Kidney (tissue), 13 donors: ENCODE measurements at regions not wholly inside any gene's neighbourhood (a gene's known extent, or its start where the extent isn't known, plus 50 kb on each side); places are given as distances from the start of the nearest gene placed in this dataset.

Experiments used
- DNase-seq, 5 donors: peaks; one replicate each; pipeline ENCODE4 v3.0.0-alpha.2; 2013 to 2020
- FAIRE-seq: peaks from 2 replicates; lab custom pipeline; 2012; peaks lifted over from hg19 to GRCh38; lab: Jason Lieb, UNC
- H3K27ac ChIP-seq, 2 donors: one replicate each; pipeline ENCODE4 v1.7.0; 2013; ENCODE audit warnings: low read depth in 2 of 2, low read length in 2 of 2, inconsistent platforms in 1 of 2
- H3K27me3 ChIP-seq: one replicate; pipeline ENCODE4 v1.7.1; 2013; ENCODE audit warnings: low read length, inconsistent platforms; ENCODE audit not compliant: control insufficient read depth, insufficient read depth
- H3K36me3 ChIP-seq, 3 donors: one replicate each; pipeline versions ENCODE4 v1.7.0 to v1.7.1; 2013; ENCODE audit warnings: low read length in 3 of 3, control low read depth in 1 of 3, inconsistent platforms in 1 of 3; ENCODE audit not compliant: insufficient read depth in 3 of 3, control insufficient read depth in 2 of 3
- H3K4me1 ChIP-seq, 3 donors: one replicate each; pipeline versions ENCODE4 v1.7.0 to v1.7.1; 2013; ENCODE audit warnings: low read length in 3 of 3, inconsistent platforms in 1 of 3, low read depth in 1 of 3; ENCODE audit not compliant: control insufficient read depth in 2 of 3, insufficient read depth in 2 of 3
- H3K4me3 ChIP-seq, 3 donors: one replicate each; pipeline versions ENCODE4 v1.7.0 to v1.8.1; 2013; ENCODE audit warnings: low read length in 3 of 3, control low read depth in 1 of 3, inconsistent platforms in 1 of 3
- H3K9ac ChIP-seq, 3 donors: one replicate each; pipeline versions ENCODE4 v1.7.0 to v1.7.1; 2013; ENCODE audit warnings: low read length in 3 of 3, control low read depth in 1 of 3, inconsistent platforms in 1 of 3
- H3K9me3 ChIP-seq, 3 donors: one replicate each; pipeline versions ENCODE4 v1.7.0 to v1.7.1; 2013; ENCODE audit warnings: low read length in 3 of 3, control low read depth in 1 of 3, inconsistent platforms in 1 of 3; ENCODE audit not compliant: control insufficient read depth in 2 of 3, insufficient read depth in 1 of 3
- CTCF ChIP-seq: IDR thresholded peaks from 3 replicates; pipeline ENCODE4 v1.5.1; 2012; ENCODE audit warnings: mild to moderate bottlenecking, moderate library complexity, borderline replicate concordance; ENCODE audit not compliant: insufficient read depth; ENCODE audit errors: extremely low read depth
- intact Hi-C: fragments of 100-400 bp; cut with DNase I; formaldehyde crosslinking; loops from one replicate; pipeline ENCODE4 v1.11.1; 2022
- donor health status: control.
- donor health status: control.
- donor health status: control.
- donor health status: control.
- donor health status: control.
- donor health status: DM: yes; HTN: yes; CAD: no.
- donor health status: Normal renal cell carcinoma (clear cell type).

DNA sequence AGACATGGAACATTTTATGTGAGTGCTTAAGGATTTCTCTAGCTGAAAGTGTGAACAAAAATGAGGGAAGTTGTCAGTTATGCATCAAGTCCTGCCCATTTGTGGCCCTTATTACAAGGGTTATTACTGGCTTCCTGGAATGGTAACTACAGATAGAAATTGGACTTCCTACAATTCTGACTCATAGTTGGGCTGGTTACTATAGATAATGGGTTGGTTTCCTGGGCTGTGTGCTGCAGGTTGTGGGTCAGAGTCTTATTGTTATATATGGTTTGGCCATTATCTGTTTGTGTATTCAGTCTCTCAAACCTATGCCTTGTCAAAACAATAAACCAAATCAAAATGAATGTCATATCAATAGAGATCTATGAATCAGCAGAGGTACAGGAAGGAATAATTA, 313.7 kb downstream of the ADAMTS20 start:
- no peak overlapping the region for H3K9ac ChIP-seq
- DNase-seq (no peak), FAIRE-seq (no peak)
- no peaks in the 10 kb centered on the region for H3K36me3 ChIP-seq
- intact Hi-C loops, result no loop called here
- no peaks in the 10 kb centered on the region for H3K4me1 ChIP-seq
- H3K9me3 ChIP-seq, result no peaks in the 10 kb centered on the region
- H3K4me3 ChIP-seq, result no peak overlapping the region
- H3K27me3 ChIP-seq, result no peaks in the 10 kb centered on the region
- H3K27ac ChIP-seq, result no peak overlapping the region
- TF ChIP-seq CTCF, result no peak

GRCh38 chr12:43237238-43237879, 314.6 kb downstream of the ADAMTS20 start:
- Histone ChIP-seq H3K9me3 (no peaks in the 10 kb centered on the region), H3K4me1 (no peaks in the 10 kb centered on the region), H3K9ac (no peak overlapping the region), H3K27me3 (no peaks in the 10 kb centered on the region), H3K27ac (no peak overlapping the region), H3K36me3 (no peaks in the 10 kb centered on the region), H3K4me3 (no peak overlapping the region)
- TF ChIP-seq CTCF, result no peak
- DNase-seq (no peak), FAIRE-seq (no peak)
- intact Hi-C loops, result no loop called here

- H3K9me3 ChIP-seq, result no peaks in the 10 kb centered on the region
- no peaks in the 10 kb centered on the region for H3K4me1 ChIP-seq
- H3K36me3 ChIP-seq, result no peaks in the 10 kb centered on the region
- FAIRE-seq (no peak), DNase-seq (no peak)
- H3K27ac ChIP-seq, result no peak overlapping the region
- no peak overlapping the region for H3K9ac ChIP-seq
- no peaks in the 10 kb centered on the region for H3K27me3 ChIP-seq
- no peak overlapping the region for H3K4me3 ChIP-seq
- no peak for TF ChIP-seq CTCF
- intact Hi-C loops, result no loop called here
Observed at GRCh38 chr12:43235721-43236120, 316.3 kb downstream of the ADAMTS20 start.

DNA sequence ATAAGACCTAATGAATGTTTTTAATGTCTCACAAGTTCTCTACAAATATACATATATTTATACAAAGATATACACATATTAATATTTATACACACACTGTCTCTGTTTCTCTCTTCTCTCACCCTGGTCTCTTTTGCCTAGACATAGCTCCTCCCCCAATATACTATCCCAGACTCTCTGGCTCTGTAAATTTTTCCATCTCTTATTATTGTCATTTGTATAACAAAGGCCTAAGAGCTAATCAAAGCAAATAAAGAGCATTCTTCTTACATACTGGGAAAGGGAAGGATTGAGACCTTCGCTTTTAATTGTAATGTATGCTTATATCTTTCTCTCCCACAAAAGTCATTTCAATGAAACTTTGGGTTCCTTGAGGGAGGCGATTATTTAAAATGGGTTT, 318.1 kb downstream of the ADAMTS20 start:
- no peak for FAIRE-seq
- intact Hi-C loops, result no loop called here

More for the DNA sequence above, 318.1 kb downstream of the ADAMTS20 start:
- Histone ChIP-seq H3K27me3 (no peaks in the 10 kb centered on the region), H3K9me3 (no peaks in the 10 kb centered on the region), H3K4me1 (no peaks in the 10 kb centered on the region), H3K4me3 (no peak overlapping the region), H3K27ac (no peak overlapping the region), H3K36me3 (no peaks in the 10 kb centered on the region), H3K9ac (no peak overlapping the region)
- no peak for TF ChIP-seq CTCF
- no peak for DNase-seq
